ENCODE measurements at regions not wholly inside any gene's neighbourhood (a gene's known extent, or its start where the extent isn't known, plus 50 kb on each side); places are given as distances from the start of the nearest gene placed in this dataset.

GRCh38 chr2:8257502-8257901 lies 424.4 kb upstream of the ID2 start:
- no peak for TF ChIP-seq KDM1A (IDR thresholded peaks at IDR 0.05)
- no peak for TF ChIP-seq CTCF (IDR thresholded peaks at IDR 0.05 in 2 of 3, conservative IDR thresholded peaks at IDR 0.05 in 1 of 3; ENCODE audit: insufficient read depth in 2 of 3, low read depth in 1 of 3, low read length in 3 of 3)
- no peak for TF ChIP-seq PHB (CRISPR knock-in tag; IDR thresholded peaks at IDR 0.05)
- no peak for TF ChIP-seq SRSF9 (IDR thresholded peaks at IDR 0.05; ENCODE audit: borderline replicate concordance, low read depth, low read length)
- no peak for TF ChIP-seq CHD2 (IDR thresholded peaks at IDR 0.05; ENCODE audit: low read depth, low read length)
- no peak for TF ChIP-seq PATZ1 (CRISPR knock-in tag; IDR thresholded peaks at IDR 0.05; ENCODE audit: borderline replicate concordance)
- TF ChIP-seq CHD7 (IDR thresholded peaks at IDR 0.05; ENCODE audit: low read depth, low read length): no peak
- TF ChIP-seq SMC3 (conservative IDR thresholded peaks at IDR 0.05; ENCODE audit: insufficient read depth, low read depth, low read length): no peak
- TF ChIP-seq HMG20B (CRISPR knock-in tag; IDR thresholded peaks at IDR 0.05): no peak
- no peak for TF ChIP-seq TCF7L2 (IDR thresholded peaks at IDR 0.05; ENCODE audit: low read depth, low read length)
- TF ChIP-seq SP2 (IDR thresholded peaks at IDR 0.05; ENCODE audit: extremely low read depth, low read depth, low read length, poor library complexity, severe bottlenecking): no peak
- TF ChIP-seq ATF1 (CRISPR knock-in tag; IDR thresholded peaks at IDR 0.05): no peak
- TF ChIP-seq ATF1 (tag; IDR thresholded peaks at IDR 0.05): no peak
- TF ChIP-seq GATAD2B (IDR thresholded peaks at IDR 0.05; ENCODE audit: borderline replicate concordance): no peak
- no peak for TF ChIP-seq SREBF2 (CRISPR knock-in tag; IDR thresholded peaks at IDR 0.05)

Data from K562 (cell line).